ENCODE measurements at regions not wholly inside any gene's neighbourhood (a gene's known extent, or its start where the extent isn't known, plus 50 kb on each side); places are given as distances from the start of the nearest gene placed in this dataset.

DNA sequence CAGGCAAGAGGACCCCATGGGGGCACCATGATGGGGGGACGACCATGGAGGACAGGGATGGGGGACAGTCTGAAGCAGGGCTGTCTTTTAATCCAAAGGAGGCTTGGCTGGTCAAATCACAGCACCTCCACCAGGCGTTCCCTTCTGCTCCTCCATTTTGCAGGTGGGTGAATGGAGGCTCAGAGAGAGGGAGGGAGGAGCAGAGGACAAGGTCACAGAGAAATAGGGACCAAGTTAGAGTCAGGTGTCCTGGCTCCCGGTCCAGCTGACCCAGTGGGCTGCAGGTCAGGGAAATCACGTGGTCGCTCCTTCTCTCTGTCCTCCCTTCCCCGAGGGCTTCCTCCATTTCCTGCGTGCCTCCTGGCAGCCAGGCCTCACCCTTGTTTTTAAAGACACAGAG, 156.4 kb upstream of the SMIM23 start:
- DNase-seq (ENCODE audit: low read depth), result no peak

- no peak for DNase-seq (ENCODE audit: low read depth)
Measured at GRCh38 chr5:171629628-171630349, 155.8 kb upstream of the SMIM23 start.

GRCh38 chr5:171630350-171631065, 155.1 kb upstream of the SMIM23 start:
- DNase-seq (ENCODE audit: low read depth), result no peak

- no peak for DNase-seq (ENCODE audit: low read depth)
Measured at GRCh38 chr5:171632616-171633015, 153.0 kb upstream of the SMIM23 start.

GRCh38 chr5:171633776-171634470, 151.7 kb upstream of the SMIM23 start:
- DNase-seq (ENCODE audit: low read depth), result no peak

GRCh38 chr5:171634511-171634910, 151.1 kb upstream of the SMIM23 start:
- no peak for DNase-seq (ENCODE audit: low read depth)

DNA sequence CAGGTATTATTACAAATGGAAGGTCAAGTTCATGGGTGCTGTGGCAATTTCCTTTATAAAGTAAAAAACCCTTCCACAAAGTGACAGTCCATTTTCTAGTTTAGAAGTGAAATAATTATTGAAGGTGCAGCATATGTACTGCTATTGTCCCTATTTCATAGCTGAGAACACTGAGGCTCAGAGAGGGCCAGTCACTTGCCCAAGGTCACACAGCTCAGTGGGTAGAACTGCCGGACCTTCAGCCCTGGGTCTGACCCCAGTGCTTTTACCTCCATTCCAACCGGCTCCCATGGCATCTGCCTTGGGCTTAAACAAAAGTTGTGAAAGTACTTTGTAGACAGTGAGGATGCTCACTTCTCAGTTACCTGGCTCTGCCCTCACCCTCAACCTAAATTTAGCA, 150.6 kb upstream of the SMIM23 start:
- no peak for DNase-seq (ENCODE audit: low read depth)

DNA sequence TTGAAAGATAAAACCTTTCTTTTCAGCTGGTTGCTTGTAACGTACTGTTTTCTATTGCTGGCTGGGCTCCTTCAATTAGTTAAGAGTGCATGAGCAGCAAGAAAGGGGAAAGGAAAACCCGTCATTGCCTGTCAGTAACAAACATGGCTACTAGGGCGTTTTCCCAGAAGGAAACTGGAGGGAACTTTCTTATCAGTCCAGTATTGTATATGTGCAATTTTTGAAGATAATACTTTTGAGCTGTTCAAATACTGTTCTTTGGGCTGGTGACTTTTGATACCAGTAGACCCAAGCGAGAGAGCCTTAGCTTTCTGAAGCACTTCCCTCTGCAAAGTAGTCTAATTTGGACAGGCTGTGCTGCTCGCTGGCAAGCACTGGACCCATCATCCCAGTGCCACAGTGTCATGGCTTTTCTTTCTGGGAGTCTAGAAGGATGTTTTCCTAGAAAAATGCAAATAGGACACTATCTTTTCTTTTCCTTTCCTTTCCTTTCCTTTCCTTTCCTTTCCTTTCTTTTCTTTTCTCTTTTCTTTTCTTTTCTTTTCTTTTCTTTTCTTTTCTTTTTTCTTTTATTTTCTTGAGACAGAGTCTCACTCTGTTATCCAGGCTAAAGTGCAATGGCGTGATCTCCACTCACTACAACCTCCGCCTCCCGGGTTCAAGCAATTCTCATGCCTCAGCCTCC, 149.9 kb upstream of the SMIM23 start:
- DNase-seq (ENCODE audit: low read depth), result no peak

GRCh38 chr5:171637811-171638210, 147.8 kb upstream of the SMIM23 start:
- DNase-seq (ENCODE audit: low read depth), result no peak

DNA sequence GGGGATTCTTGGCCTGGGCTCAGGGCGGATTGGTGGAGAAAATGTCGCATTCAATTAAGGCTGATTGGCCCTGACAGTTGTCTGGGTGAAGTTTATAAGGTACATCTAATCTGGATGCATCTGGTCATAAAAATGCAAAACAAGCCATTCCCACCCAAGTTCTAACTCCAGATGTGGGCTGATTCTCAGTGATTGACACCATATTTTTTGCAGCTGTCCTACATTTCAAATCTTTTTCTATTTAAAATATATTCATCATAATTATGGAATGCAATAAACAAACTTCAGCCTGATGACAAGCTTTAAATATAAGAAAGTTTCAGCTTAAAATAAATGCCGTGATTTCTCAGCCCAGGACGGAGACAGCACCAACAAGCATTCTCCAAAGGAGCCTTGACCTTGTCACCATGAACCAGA, 146.4 kb upstream of the SMIM23 start:
- DNase-seq (ENCODE audit: low read depth), result no peak

GRCh38 chr5:171639966-171640365, 145.7 kb upstream of the SMIM23 start:
- DNase-seq (ENCODE audit: low read depth), result no peak

GRCh38 chr5:171640480-171640879, 145.1 kb upstream of the SMIM23 start:
- DNase-seq (ENCODE audit: low read depth), result no peak

DNA sequence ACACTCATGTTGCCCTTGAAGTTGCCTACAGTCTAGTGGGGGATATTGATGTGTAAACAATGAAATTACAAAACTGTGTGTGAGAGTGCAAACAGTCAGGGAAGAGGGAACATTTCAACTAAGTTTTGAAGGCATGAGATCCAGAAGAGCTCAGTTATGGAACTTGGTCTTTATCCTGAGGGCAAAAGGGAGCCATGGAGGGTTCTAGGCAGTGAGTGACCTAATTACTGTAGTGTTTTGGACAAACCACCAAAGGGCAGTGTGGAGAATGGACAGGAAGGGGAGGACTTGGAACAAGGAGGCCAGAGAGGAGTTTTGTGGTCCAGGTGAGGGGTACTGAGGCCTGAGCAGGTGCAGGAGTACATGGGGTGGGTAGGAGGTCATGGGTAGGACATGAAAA, 143.7 kb upstream of the SMIM23 start:
- DNase-seq (ENCODE audit: low read depth), result no peak

GRCh38 chr5:171642894-171643293, 142.7 kb upstream of the SMIM23 start:
- no peak for DNase-seq (ENCODE audit: low read depth)

DNA sequence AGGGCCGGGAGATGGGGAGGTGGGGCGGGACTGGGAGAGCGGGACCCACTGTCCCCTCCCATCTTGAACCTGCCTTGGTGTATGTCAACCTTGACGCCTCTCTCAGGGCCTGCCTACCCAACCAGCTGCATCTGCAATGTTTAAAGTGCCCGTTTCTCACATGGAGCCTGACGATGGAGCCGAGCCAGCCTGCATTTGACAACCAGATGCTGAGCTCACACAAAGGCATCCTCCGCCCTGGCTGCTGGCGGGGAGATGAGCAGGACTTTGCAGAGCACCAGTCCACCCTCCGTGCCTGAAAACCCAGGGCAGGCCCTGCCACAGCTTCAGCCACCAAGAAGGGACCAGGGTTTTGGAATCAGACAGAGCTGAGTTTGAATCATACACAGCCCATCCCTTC, 141.1 kb upstream of the SMIM23 start:
- no peak for DNase-seq (ENCODE audit: low read depth)

GRCh38 chr5:171646102-171647042, 139.2 kb upstream of the SMIM23 start:
- no peak for DNase-seq (ENCODE audit: low read depth)

DNA sequence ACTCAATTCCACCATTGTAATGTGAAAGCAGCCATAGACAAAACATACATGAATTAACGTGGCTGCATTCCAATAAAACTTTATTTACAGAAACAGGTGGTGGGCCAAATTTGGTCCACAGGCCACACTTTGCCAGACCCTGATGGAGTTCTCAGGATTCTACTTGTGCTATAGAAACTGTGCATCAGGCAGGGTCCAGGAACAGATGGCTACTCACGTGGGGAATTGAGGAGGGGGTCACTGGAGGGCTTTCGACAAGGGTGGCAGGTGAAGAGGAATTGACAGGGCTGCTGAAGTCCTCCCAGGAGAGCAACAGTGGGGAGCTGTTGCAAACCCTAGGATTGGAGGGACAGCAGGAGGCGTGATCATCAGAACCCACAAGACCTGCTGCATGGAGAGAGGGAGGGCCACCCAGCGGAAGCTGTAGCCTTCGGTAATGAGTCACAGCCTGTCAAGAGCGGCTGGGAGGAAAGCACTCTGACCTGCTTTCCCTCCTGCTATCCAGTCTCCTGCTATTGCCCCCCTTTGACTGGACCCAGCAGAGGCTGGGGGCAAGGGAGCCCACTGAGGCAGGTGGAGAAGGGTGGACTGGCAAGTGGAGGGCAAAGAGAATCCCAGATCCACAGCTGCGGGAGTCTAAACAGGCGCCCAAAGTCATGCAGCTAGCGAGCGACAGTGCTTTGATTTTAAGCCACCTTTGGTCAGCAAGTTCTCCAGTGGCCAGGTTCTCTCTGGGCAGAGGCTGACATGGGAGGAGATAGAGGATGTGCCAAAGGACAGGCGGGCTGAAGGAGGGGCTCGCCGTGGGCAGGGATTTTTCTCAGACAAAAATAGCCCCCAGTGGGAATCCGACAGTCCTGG, 138.3 kb upstream of the SMIM23 start:
- DNase-seq (ENCODE audit: low read depth), result no peak

DNA sequence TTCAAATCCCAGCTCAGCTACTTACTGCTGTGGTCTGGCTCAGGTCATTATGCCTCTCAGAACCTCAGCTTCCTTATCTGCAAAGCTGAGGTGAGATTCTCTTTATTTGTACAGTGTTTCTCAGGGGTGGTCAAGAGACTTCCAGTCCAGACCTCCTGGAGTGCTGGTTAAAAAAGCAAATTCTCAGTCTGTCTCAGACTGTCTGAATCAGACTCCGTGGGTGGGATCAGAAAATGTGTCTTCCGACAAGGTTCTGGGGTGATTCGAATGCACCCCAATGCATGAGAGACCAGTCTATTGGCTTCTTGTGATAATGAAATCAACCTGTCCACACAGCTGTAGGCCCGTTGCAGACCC, 137.7 kb upstream of the SMIM23 start:
- DNase-seq (ENCODE audit: low read depth), result no peak

- DNase-seq (ENCODE audit: low read depth), result no peak
Measured at GRCh38 chr5:171648279-171649074, 137.1 kb upstream of the SMIM23 start.

- no peak for DNase-seq (ENCODE audit: low read depth)
Measured at GRCh38 chr5:171649075-171649401, 136.6 kb upstream of the SMIM23 start.

Measured in HS-5 (cell line).